Sigmoid colon (tissue), 4 donors: ENCODE measurements at regions not wholly inside any gene's neighbourhood (a gene's known extent, or its start where the extent isn't known, plus 50 kb on each side); places are given as distances from the start of the nearest gene placed in this dataset.

Source experiments
- CTCF ChIP-seq, 4 experiments: fragments of 450-650 bp in 3 of 4; fragments of 200-600 bp in 1 of 4; IDR thresholded peaks; one replicate each; pipeline ENCODE4 v1.5.1; 2016 to 2019; ENCODE audit warnings: antibody characterized with exemption in 4 of 4, mild to moderate bottlenecking in 3 of 4, moderate library complexity in 2 of 4
- POLR2AphosphoS5 ChIP-seq, 4 donors: sonication (generic); formaldehyde crosslinking; IDR thresholded peaks; one replicate each; pipeline ENCODE4 v1.6.1; 2017; ENCODE audit warnings: antibody characterized with exemption in 4 of 4

- TF ChIP-seq POLR2AphosphoS5 (IDR thresholded peaks at IDR 0.05) (no peak), CTCF (IDR thresholded peaks at IDR 0.05) (no peak)
These were observed 665.3 kb upstream of the RBFOX1 start for GRCh38 chr16:6667393-6667792.
